ENCODE measurements at regions not wholly inside any gene's neighbourhood (a gene's known extent, or its start where the extent isn't known, plus 50 kb on each side); places are given as distances from the start of the nearest gene placed in this dataset.

DNA sequence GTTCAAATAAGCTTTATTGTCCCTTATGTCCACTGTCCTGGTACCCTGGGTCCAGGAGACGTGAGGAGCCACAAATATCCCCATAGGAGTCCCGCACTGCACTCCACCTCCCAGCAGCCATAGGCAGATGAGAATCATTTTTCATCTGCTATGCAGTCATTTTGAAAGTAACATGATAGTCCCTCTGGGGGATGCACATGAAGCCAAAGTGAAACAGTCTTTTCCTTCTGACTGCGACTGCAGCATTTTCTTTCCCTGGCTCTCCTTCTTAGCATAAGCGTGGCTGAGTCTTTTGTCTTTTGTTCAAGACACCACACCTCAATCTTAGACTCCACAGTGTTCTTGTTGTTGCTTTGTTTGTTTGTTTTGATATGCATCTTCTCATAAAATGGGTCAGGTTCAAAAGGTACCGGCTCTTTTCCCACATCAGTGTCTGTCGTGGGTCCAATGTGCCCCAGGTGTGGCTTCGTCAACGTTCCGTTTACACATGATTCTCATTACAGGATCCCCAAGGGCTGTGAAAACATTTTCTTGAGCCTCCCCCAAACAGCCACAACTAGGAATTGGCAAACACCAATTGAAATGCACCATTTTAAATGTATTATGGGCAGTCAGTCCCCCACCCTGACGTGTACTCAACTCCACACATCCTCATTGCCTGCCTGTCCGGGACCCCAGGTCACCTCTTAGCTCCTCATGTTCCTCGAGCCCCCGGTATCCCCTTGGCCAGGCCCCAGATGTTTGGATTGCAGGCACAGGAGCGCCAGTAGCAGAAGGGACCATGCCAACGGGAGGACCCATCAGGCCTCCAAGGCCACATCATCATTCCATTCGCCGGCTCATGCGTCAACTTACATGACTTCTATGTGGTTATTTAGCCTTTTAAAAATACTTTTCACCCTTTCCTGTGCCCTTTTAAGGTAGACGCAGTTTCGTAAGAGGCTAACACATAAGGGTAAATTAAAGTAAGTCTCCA is 237.8 kb upstream of the DAPK1 start:
- DNase-seq, result peak; percentile 83

DNA sequence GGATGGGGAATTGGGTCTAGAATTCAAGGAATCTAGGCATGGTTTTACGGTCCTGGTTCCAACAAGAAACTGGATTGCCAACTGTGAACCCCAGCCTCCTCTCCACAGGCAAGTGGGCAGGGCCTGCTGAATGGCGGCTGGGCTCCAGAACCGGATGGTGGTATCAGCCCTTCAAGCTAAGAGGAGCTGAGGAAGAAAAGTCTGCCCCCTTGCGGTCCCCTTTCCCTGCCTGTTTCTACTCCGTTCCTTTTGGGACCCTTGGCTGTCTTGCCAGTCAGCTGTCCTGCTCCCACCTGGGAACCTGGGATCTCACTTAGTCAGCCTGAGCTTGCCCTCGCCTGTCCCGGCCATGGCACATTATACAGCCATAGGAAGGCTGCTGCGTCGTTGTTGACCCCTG is 234.4 kb upstream of the DAPK1 start:
- DNase-seq, result no peak

DNA sequence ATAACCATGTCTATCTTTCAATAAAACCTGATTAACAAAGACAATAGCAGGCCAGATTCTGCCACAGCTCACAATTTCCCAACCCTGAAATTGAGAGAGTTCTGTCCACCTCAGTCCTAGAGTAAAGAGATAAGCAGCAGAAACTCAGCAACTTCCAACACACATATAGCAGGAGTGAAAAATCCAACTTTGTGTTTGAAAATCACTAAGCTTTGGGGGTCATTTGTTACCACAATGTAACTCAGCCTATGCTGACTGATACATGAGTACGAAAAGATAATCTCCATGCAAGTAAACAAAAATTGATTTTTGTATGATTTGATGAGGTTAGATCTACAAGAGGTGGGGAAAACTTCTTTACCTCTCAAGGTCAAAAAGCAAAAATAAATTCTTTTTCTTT is 231.0 kb upstream of the DAPK1 start:
- no peak for DNase-seq

DNA sequence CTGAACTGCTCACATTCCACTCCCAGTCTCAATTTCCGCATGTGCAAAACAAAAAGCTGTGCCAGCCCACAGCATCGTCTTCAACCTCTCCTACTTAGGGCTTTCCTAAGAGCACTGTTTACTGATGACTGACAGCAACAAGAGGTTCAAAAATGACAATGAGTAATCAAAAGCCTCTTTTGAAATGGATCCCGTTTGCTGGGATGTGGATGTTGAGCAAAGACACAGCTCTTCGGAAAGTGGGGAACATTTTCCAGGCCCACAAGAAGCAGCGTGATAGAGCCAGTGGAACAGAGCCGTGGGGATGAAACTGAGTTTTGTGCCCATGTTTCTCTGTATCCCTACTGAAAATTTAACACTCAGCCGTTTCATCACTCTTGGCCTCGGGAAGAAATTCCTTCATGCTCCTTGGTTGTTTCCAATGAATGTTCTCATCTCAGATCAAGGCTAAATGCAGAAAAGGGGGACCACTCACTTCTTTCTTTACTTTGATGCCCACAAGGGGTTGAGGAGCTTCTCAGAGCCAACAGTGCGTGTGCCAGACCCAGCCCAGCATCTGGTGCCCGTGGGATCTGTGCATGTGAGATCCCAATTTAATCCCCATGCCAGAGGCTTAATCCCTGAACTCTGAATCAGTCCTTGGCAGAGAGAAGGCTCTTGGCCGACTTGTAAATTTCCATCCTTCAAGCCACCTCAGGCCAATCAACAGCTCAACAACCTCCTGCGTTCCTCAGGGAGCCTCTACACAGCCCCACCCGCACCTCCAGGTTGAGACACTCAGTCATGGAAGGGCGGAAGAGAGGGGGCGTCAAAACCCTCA is 230.2 kb upstream of the DAPK1 start:
- peak; percentile 88 for DNase-seq

DNA sequence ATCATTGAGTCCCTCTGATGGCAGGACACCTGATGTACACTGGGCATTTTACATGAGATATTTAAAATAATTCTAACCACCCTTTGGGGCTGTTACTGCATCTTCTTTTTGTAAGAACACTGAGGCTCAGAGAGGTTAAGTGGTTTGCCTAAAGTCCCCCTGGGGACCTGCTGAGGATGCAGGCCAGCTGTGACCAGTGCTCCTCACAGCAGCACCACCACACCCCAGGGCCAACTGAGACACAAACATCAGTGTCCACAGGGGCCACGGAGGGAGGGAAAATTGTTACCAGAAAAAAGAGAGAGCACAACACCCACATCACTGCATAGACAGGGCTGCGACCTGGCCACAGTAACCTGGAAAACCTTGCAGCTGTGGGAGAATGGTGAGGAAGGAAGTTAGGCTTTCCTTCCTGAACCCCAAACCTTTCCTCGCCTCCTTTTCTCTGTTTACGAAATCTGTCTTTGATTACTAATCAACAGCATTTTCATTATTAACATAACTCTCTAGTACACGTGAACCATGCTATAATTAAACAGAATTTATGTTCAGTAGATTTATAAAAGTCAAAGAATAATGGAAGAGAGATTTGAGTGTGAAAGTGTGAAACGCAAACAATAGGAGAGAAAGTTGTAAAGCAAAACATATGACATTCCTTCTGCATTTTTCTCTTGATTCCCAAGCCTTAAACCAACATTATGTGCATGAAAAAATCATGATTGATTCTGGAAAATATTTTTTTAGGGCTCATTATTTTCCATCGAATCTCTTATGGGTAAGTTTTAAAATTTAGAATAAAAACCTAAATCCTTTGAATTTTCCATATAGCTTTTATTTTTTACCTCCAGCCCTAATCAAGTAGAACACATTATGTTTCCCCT is 228.1 kb upstream of the DAPK1 start:
- no peak for DNase-seq

DNA sequence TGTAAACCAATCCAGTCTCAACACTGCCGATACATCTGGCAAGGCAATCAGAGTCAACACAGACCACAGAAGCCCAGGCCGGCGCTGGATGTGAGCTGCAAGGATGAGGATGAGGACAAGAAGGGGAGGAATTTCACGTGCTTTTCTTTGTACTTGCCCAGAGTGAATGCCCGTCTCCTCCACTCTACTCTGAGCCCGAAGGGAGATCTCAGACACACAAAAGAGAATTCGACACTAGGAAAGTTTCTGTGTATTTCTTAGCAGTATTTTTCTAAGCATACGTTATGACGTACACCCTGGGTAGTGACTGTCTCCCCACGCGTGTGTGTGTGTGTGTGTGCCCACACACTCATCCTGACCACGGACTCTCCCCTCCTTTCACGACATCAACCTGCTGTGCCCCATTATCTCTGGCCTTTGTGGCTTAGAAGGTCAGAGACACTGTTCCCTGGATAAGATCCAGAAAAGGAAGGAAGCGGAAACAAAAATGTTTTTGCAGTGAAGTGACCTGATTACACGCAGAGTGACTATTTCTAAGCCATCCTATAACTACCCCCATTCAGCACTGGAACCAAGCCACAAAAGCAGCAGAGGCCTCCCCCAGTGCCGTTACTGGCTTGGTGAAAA is 227.3 kb upstream of the DAPK1 start:
- peak; percentile 83 for DNase-seq

DNA sequence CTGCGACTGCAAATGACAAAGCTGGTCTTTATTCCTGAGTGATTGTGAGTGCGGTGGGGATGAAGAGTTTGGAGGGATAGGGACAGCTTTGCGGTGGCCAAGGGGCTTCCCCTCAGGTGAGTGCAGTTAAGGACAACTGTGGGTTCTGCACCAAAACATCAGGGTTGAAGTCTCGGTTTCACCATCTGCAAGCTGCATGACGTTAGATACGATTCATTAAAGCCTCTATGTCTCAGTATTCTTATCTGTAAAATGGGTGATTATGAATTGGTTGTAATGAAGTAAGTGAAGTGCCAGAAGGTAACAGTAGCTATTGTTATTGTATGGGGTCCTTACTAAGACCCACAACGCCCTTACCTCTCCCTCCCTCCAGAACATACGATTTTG is 226.8 kb upstream of the DAPK1 start:
- DNase-seq, result no peak

DNA sequence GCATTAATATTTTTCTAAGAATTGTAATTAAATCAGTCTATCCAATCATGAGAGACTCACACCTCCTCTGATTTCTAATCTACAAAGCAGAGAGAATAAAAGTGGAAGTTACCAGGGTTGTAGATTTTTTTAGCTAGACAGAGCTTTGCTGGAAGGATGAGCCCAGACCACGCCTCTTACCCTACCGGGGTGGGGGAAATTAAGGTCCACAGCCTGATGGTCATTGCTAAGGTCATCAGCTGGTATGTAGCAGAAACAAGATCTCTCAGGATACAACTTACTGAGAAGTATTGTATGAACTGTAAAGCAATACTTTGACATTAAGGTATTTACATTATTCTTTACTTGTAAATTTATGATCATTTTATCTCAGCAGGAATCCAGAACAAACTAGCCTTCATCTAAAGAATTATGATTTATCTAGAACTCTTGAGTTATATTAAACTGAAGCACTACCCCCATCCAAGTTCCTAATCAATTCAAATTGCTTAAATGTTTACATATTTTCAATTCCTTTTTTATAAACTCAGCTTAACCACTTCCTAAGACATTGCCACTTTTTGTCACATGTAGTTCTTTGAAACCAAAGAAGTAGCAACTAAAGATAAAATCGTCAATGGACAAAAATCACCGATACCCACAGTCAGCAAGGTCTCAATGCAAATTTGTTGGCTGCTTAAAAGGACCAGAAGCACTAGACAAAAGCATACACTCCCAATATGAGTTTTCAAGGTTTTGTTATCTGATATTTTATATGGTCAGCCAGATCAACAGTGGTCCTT is 225.8 kb upstream of the DAPK1 start:
- DNase-seq, result no peak

DNA sequence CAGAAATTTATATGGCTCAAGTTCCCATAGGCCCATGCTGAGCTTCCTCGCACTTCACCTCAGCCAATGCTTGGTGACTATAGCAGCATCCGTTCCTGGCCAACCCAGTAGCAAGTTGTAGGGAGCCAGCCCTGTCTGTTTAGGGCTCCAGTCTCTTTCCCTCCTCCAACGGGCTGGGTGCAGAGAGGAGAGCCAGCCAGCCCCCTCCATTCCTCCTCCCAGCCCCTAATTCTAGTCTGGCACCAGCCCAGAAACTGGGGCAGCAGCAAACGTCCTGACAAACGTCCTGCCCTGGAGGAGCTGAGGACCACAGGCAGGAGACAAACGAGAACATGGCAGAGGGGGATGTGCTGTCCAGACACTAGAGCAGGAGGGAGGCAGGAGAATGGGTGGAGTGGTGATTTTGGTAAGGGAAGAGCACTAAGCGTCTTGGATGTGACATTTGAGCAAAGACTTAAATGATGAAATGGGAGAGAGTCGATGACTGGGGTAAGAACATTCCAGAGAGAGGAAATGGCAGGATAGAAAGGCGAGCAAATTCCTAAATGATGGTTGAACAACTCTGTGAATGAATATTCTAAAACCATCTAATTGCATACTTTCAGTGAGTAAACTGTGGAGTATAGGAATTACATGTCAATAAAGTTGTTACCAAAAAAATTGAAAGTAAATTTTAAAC is 222.5 kb upstream of the DAPK1 start:
- DNase-seq, result peak; percentile 44

DNA sequence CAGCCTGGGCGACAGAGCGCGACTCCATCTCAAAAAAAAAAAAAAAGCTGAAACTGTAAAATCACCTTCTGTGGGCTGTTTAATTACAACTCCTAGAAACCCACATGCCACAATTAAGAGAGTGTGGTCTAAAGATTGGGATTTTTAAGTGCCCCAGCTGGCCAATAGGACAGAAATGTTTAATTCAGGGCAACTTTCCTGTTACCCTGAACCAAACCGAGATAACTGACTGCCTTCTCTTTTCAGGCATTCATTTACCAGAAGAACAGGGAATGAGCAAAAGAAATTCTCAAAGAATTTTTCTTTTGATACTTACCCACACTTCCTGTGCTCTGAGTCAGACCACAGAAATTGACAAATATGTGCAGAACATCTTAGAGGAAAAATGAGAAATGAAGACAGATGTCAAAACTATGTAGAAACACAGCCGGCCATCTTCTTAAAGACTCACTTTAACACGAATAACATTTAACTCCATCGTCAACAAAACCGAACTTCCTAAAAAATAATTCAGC is 221.3 kb upstream of the DAPK1 start:
- DNase-seq, result no peak

DNA sequence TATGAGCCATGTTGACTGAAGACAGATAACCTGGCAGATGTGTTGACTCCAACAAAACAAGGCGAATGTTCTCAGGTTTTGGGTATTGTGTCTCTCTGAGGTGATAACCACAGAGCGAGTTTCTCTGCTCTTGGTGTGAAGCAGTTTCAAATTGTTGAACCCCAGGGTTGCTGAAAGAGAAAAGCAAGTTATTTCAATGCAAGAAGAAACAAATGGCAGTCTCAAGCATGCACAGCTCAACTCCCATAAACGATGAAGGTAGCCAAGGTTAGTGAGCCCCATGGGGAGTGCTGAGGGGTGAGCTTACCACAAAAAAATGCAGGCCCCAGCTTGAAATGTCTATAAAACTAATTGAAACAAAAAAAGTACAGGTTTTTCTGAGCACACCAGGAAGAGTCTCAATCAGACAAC is 220.8 kb upstream of the DAPK1 start:
- no peak for DNase-seq

DNA sequence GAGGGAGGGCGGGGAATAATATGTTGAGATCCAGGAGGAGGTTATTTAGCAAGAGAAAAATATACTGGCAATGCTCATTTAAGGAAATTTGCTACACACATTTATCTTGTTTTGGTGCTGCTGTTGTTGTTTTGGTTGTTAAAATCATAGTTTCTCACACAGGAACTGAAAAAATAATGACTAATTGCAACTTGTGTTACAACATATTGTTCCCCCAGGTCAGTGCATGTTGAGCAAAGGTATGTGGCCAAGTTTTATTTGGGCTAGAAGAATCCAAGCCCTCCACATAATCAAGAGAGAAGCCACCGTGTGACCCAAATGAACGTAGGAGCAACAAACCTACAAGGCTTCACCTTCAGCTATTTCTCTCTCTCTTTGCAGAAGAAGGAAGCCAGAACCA is 220.3 kb upstream of the DAPK1 start:
- no peak for DNase-seq

DNA sequence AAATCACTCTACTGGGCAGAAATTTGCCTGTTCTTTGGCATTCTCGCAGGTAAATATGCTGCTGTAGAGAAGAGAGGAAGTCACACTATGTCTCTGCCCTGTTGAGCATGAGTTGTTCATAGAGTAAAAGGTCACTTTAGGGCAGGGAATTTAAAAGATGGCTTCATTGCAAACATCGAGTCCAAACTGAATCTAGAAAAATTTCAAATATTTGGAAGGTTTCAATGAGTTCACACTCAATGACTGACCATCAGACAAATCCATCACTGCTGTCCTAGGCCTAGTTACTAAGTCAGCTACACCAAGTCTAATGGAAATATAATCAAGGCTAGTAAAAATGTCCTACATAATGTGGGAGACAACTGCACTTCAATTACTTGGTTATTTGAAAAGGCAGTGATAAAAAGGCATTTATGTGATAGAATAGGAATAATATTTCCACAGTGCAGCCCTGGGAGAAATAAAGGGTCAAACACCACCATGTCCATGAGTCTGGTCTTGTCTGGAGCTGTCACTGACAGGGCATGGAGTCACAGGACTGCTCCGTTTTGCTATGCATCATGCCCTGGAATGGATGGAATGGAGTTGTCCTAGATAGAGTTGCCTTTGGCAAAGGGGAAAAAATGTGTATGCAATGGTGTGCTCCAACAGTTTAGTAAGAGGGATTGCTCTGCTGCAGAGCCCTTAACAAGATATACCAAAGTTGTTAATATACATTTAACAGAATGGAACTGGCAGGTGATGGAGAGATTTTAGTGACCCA is 218.5 kb upstream of the DAPK1 start:
- no peak for DNase-seq

DNA sequence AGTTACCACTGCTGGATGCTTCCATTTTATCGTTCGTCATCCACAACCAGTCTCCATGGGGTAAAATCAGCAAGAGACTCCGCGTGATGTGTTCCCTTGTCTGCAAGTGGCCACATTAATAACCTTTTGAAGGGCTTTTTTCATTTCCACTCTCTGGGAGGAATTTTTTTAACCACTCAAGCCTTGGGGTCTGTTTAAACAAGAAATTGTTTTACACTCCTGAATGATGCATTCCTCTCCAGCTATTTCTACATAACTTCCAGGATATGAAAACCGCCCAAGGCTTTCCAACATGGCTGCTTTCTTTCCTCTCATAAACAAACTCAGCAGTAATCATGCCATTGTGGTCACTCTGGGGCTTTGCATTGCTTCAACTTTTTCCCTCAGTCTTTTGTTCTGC is 217.2 kb upstream of the DAPK1 start:
- DNase-seq, result no peak

DNA sequence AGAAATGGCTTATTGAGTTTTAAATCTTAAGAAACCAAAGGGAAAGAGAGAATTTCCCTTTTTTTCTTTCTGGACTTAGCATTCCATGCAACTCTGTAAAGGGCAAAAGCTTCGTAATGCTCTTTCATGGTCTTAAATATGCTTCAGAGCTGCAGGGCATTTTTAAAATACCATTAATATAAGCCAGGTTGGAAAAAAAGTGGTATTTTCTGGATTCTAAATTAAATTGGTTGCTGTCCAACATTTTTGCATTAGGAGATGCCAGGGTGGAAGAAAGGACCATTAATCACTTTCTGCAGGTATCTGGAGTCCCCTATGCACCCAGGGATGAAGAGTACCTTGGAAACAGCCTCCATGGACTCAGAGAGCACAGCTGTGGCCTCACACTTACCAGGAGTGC is 215.1 kb upstream of the DAPK1 start:
- DNase-seq, result no peak

DNA sequence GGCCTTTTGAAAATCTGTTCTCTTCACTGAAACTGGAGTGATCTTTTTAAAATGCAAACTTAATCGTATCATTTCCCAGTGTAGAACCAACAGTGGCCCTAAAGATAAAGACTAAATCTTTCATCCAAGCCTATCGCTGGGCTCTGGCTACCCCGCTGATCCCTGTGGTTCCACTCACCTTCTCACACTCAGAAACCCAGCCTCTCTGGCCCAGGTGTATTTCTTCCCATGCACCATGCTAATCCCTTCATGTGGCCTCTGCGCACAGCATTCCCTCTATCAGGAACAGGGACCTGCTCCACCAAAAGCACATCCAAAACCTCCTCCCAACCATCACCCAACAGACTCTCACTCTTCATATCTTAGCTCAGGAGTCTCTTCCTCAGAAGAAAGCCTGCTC is 214.1 kb upstream of the DAPK1 start:
- DNase-seq, result no peak

DNA sequence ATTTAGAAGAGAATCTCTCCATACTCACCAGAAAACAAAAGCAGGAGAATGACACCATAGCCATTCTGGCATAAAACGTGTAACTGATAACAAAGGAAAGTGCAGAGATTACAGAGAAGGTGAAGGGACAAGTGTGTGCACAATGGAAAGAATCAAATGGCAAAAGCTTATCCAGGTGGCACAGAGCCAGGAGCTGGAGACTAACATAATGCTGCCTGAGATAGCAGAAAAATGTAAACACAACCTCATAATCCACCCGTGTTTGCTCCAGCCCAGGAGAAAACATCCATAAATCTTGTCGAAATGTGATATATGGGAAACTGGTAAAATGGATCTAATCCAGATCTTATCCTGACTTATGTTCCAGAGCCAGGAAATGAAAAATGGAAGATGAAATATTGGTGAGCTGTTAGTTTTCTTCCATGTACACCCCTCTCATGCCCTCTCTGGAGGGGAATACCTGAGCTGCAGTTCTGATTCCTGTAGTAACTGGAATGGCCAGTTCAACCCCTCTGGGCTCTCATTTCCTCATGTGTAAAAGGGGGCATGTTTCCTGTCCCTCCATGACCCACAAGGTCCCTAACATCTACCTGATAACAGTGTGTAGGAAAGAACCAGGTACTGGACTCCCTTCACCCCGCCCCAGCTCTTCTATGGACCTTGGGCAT is 212.3 kb upstream of the DAPK1 start:
- DNase-seq, result no peak

DNA sequence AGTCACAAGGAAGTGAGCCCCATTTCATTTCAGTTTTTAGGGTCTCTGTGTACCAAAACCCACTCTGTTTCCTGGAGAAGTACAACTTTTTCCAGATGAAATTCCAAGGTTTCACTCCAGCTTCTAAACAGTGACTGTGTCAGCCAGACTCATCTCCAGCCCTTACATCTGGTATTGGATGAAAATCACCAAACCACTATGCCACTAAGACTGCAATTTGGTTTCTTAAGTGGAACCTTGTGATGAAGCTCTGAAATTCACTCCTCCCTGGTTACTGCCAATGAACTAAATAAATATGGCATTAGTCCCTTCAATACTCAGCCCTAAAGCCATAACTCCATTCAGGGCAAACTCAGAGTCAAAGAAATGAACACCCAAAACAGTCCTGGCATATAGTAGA is 211.2 kb upstream of the DAPK1 start:
- no peak for DNase-seq

Measured in femur (tissue), 1 donor.